Liver (tissue), 3 donors: ENCODE measurements at regions not wholly inside any gene's neighbourhood (a gene's known extent, or its start where the extent isn't known, plus 50 kb on each side); places are given as distances from the start of the nearest gene placed in this dataset.

Source experiments
- CTCF ChIP-seq: fragments of 150-350 bp; IDR thresholded peaks from 2 replicates; pipeline ENCODE4 v1.5.1; 2017; ENCODE audit warnings: improper control_type of control experiment, low read depth, low read length; ENCODE audit not compliant: missing input control
- REST ChIP-seq: IDR thresholded peaks from 2 replicates; pipeline ENCODE4 v1.6.1; 2016; ENCODE audit warnings: antibody characterized with exemption, mild to moderate bottlenecking
- RXRA ChIP-seq, 2 donors: IDR thresholded peaks; 2 replicates each; pipeline ENCODE4 v1.6.1; 2017 to 2018; ENCODE audit warnings: antibody characterized with exemption in 2 of 2, mild to moderate bottlenecking in 1 of 2
- donor health status: healthy.
- donor health status: healthy.

GRCh38 chr2:154978710-154979109 is 280.2 kb downstream of the KCNJ3 start:
- TF ChIP-seq REST (no peak), CTCF (no peak), RXRA (IDR thresholded peaks at IDR 0.05) (no peak)
